Left lung (tissue), 4 donors: ENCODE measurements at regions not wholly inside any gene's neighbourhood (a gene's known extent, or its start where the extent isn't known, plus 50 kb on each side); places are given as distances from the start of the nearest gene placed in this dataset.
A peak's percentile ranks its signal among the peaks of the same experiment; 100 is the strongest.

ENCODE experiments used
- ATAC-seq: fragments of 200-7000 bp; cut with Tn5 transposase; one replicate; pipeline ENCODE4 v1.9.1; 2020; ENCODE audit warnings: moderate library complexity
- DNase-seq, 4 donors: peaks; one replicate each; pipeline ENCODE4 v3.0.0-alpha.2; 2013 to 2020
- H3K27ac ChIP-seq, 2 donors: fragments of 200-600 bp; sonication (generic) in 1 of 2; one replicate each; pipeline versions ENCODE4 v1.5.0 to v1.8.0; 2020 to 2021
- H3K27me3 ChIP-seq, 2 donors: fragments of 200-600 bp; sonication (generic) in 1 of 2; one replicate each; pipeline versions ENCODE4 v1.5.0 to v1.8.0; 2020 to 2021
- H3K36me3 ChIP-seq, 2 donors: fragments of 200-600 bp; sonication (generic) in 1 of 2; one replicate each; pipeline versions ENCODE4 v1.5.0 to v1.8.0; 2020 to 2021
- H3K4me1 ChIP-seq, 2 donors: fragments of 200-600 bp; one replicate each; pipeline ENCODE4 v1.8.0; 2021
- H3K4me3 ChIP-seq, 2 donors: fragments of 200-600 bp; sonication (generic) in 1 of 2; one replicate each; pipeline versions ENCODE4 v1.5.0 to v1.8.0; 2020 to 2021; ENCODE audit warnings: mild to moderate bottlenecking in 1 of 2
- H3K9me3 ChIP-seq, 2 donors: fragments of 200-600 bp; sonication (generic) in 1 of 2; one replicate each; pipeline versions ENCODE4 v1.5.0 to v1.8.0; 2020 to 2021
- intact Hi-C, 2 donors: fragments of 100-400 bp; cut with DNase I; formaldehyde crosslinking; loops; one replicate each; pipeline versions ENCODE4 v1.11.2 to v1.14.2; 2022
- TF ChIP-seq, protein P1 (sequence below), 2 donors: fragments of 200-600 bp; sonication (generic) in 1 of 2; IDR thresholded peaks; one replicate each; pipeline versions ENCODE4 v1.5.0 to v1.8.0; 2021; ENCODE audit warnings: antibody characterized with exemption in 2 of 2
- donor health status: DM: no; HTN: yes; CAD: no.
- donor health status: DM: no; HTN: no; CAD: no.

DNA sequence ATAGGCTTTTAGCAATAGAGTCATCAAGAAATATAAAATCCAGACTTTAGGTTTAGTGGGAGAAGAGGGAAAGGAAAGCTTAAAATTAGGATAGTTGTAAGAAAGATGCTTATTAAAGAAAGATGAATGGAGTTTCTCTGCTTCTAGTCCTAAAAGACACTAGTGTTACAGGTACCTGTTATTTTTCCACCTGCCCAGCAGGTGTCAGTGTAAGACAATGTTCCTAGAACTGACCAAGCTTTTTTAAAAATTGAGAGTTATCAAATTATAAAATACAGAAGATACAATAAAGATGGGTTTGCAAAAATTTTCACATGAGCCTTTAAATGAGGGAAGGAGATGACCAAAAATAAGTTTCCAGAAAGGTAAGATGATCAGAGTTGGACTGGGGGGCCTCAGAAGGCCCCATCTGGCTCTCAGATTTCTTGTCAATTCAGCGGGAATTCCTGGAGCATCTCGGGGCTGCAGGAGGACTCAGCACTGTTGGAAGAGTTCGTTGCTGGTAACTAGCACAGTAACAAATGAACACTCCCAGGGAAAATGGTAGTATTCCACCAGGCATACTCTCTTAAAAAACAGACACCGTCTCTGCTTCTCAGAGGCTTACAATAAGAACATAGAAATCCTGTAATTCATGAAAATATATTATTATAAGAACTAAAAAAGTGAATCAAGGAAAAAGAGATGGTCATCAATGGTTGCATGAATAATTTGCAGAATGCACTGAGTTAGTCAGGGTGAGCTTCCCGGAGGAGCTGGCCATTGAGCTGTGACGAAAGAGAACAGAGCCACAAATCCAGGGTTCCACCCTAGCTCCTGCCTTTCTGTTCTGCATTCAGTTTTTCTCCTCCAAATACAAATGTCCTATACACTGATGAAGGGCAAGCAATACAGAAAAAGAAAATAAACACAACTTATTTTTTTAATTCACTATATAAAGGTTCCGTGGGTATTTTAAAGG, 71.8 kb upstream of the PIK3CG start:
- H3K4me3 ChIP-seq: no peak overlapping the region
- H3K27ac ChIP-seq: no peak overlapping the region
- TF ChIP-seq, protein P1, sequence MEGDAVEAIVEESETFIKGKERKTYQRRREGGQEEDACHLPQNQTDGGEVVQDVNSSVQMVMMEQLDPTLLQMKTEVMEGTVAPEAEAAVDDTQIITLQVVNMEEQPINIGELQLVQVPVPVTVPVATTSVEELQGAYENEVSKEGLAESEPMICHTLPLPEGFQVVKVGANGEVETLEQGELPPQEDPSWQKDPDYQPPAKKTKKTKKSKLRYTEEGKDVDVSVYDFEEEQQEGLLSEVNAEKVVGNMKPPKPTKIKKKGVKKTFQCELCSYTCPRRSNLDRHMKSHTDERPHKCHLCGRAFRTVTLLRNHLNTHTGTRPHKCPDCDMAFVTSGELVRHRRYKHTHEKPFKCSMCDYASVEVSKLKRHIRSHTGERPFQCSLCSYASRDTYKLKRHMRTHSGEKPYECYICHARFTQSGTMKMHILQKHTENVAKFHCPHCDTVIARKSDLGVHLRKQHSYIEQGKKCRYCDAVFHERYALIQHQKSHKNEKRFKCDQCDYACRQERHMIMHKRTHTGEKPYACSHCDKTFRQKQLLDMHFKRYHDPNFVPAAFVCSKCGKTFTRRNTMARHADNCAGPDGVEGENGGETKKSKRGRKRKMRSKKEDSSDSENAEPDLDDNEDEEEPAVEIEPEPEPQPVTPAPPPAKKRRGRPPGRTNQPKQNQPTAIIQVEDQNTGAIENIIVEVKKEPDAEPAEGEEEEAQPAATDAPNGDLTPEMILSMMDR (IDR thresholded peaks at IDR 0.05): peak; percentile 46 to 51
- no peaks in the 10 kb centered on the region for H3K27me3 ChIP-seq
- ATAC-seq (peak; percentile 71), DNase-seq (peak in 1 of 4 donors; percentile 24)
- H3K4me1 ChIP-seq: no peaks in the 10 kb centered on the region
- peaks cover 0 to 8% of the 10 kb centered on the region in 2 donors for H3K9me3 ChIP-seq
- intact Hi-C loops: no loop called here
- H3K36me3 ChIP-seq: no peaks in the 10 kb centered on the region

DNA sequence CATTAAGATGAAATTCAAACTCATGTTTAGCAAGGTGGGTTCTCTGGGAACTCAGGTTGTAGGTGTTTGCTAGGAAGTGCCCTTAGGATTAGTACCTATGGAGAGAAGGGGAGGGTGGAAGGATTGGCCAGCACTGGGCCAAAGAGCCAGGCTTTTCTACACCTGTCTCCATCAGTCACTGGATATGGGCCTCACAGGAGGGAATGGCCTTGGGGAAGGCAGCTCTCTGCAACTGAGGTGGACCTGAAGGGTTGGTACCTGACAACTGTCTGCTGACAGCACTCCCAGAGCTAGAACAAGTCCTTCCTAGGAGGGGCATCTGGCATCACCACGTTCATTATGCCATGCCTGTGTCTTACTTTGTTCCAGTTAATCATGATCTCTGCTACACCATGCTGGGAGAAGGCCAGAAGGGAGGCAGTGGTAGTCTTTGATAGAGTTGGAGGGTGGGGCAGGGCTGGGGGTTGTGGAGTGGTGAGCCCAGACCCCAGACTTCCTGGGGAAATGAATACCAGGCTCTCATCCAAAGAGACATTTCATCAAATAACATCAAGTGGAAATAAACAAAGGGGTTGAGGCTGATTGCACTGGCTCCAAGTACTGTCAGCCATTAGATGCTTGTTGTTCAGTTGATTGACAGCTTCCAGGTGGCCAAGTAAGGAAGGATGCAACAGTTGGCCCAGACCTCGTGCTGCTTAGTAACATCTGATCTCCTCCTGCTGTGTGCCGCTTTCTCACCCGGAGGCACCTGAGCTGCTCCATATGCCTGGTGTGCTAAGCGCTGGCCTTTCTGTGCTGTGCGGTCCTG, 70.6 kb upstream of the PIK3CG start:
- Histone ChIP-seq H3K4me1 (no peaks in the 10 kb centered on the region), H3K27me3 (no peaks in the 10 kb centered on the region), H3K27ac (no peak overlapping the region), H3K36me3 (no peaks in the 10 kb centered on the region), H3K9me3 (peaks cover 0 to 12% of the 10 kb centered on the region in 2 donors), H3K4me3 (no peak overlapping the region)
- DNase-seq: no peak
- TF ChIP-seq, protein P1 (IDR thresholded peaks at IDR 0.05): no peak
- no peak for ATAC-seq
- intact Hi-C loops: no loop called here

DNA sequence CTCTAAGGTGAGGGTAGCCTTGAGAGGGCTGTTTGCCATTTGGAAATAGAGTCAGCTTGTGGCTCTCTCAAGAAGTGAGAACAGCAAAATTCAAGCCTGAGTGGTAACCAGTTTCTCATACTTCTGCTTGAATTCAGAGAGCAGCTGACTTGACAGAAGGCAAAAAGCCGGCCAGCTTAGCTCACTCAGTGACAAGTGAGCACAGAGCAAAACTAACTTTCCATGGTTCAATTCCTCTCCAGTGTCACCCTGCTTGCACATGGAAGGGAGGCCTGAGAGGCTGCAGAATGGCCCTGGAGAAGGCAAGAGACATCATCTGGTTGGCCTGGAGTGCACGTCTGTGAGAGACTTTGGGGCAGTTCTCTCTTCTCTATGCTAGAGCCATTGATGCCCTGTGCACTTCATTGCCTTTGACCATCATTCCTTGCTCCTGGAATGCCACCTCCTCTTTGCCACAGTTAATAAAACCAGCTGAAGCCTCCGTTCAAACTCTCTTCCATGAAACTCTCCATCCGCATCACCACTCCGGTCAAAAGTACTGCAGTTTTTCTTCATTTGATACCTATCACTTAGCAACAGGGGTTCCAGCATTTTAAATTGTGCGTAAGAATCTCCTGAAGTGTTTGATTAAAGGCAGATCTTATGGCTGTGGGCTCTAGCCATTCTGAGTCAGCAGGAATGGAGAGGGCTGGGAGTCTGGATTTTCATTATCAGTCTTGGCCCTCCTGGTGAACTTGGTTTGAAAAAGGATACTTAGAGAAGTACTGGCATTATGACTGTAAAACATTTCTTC, 69.8 kb upstream of the PIK3CG start:
- no peaks in the 10 kb centered on the region for H3K4me1 ChIP-seq
- intact Hi-C loops: no loop called here
- DNase-seq: no peak

DNA sequence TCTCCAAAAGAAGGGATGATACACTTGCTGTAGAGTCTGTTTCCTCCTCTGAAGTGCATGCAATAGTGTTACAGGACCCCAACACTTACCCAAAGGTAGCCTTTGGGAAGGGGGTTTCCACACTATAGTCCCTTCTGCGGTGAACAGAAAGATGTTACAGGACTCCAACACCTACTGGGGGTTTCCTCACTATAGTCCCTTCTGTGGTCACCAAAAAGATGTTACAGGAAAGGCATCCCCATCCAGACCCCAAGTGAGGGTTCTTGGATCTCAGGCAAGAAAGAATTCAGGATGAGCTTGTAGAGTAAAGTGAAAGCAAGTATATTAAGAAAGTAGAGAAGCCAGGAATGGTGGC, 69.2 kb upstream of the PIK3CG start:
- H3K4me3 ChIP-seq: no peak overlapping the region
- ATAC-seq (no peak), DNase-seq (no peak)
- no peak overlapping the region for H3K27ac ChIP-seq
- no peaks in the 10 kb centered on the region for H3K27me3 ChIP-seq
- TF ChIP-seq, protein P1 (IDR thresholded peaks at IDR 0.05): no peak
- no peaks in the 10 kb centered on the region for H3K4me1 ChIP-seq
- intact Hi-C loops: no loop called here
- no peaks in the 10 kb centered on the region for H3K36me3 ChIP-seq
- peaks cover 0 to 12% of the 10 kb centered on the region in 2 donors for H3K9me3 ChIP-seq

More for the DNA sequence above, 69.8 kb upstream of the PIK3CG start:
- peak; percentile 32 for ATAC-seq
- TF ChIP-seq, protein P1 (IDR thresholded peaks at IDR 0.05): no peak
- H3K4me3 ChIP-seq: no peak overlapping the region
- H3K9me3 ChIP-seq: peaks cover 0 to 12% of the 10 kb centered on the region in 2 donors
- no peaks in the 10 kb centered on the region for H3K36me3 ChIP-seq
- H3K27ac ChIP-seq: no peak overlapping the region
- no peaks in the 10 kb centered on the region for H3K27me3 ChIP-seq
